ENCODE measurements at regions not wholly inside any gene's neighbourhood (a gene's known extent, or its start where the extent isn't known, plus 50 kb on each side); places are given as distances from the start of the nearest gene placed in this dataset.

DNA sequence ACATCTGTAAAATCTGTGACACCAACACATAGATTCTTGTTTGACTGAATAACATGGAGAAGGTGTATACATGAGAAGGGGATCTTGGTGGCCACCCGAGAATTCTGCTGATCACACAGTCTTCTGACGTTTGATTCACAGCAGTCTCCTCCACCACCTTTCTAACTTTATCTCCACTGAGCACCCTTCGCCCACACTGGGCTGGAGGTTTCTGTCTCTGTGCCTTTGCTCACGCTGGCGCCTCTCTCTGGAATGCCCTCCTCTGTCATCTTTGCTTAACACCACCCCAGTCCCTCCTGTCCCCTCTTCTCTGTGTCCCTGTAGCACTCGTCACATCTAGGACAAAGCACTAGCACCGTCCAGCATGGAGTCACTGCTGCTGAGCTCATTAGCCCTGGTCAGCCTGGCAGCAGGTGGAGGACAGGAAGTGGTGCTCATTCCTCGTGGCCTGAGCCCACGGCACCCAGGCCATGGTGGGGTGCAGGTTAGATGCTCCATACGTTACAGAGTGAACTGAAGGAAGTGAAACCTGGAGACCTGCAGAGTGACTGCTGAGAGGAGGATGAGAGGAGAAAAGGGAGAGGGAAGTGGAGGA lies 384.6 kb downstream of the UQCRFS1 start:
- TF ChIP-seq EZH2 (IDR thresholded peaks at IDR 0.05; ENCODE audit: borderline replicate concordance, low read depth, low read length, poor library complexity, severe bottlenecking) (no peak), CTCF (conservative IDR thresholded peaks at IDR 0.05; ENCODE audit: low read depth, low read length) (no peak)
